ENCODE measurements at regions not wholly inside any gene's neighbourhood (a gene's known extent, or its start where the extent isn't known, plus 50 kb on each side); places are given as distances from the start of the nearest gene placed in this dataset.

DNA sequence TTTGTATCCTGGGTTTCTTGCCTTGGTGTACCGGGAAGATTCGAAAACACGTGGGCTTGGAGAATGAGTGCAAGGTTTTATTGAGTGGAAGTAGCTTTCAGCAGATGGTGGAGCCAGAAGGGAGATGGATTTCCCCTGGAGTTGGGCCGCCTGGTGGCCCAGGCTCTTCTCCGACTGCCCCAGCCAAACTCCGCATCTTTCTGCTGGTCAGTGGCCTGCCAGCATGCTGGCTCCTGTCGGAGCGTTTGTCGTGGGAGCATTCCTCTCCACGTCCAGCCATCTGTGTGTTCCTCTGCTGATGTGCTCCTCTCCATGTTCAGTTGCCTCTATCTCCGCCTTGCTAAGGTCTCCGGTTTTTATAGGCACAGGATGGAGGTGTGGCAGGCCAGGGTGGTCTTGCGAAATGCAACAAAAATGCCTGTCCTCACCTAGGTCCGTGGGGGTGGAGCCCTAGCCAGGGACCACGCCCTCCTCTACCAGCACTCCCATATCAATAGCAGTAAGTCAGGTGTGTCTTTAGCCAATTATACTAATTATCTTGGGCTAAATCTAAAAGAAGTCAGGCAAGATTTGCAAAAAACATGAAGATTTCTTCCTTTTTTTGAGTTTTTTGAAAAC, 745.8 kb upstream of the AMOT start:
- TF ChIP-seq POLR2A (IDR thresholded peaks at IDR 0.05; ENCODE audit: low read length) (no peak), GATA1 (IDR thresholded peaks at IDR 0.05; ENCODE audit: low read depth, low read length) (no peak)

Measured in erythroblast (primary cell).